HepG2 (cell line): ENCODE measurements at regions not wholly inside any gene's neighbourhood (a gene's known extent, or its start where the extent isn't known, plus 50 kb on each side); places are given as distances from the start of the nearest gene placed in this dataset.

Experiments used
- ATAC-seq: fragments of 200-7000 bp; cut with Tn5 transposase; 3 replicates; pipeline ENCODE4 v1.9.1; 2020; ENCODE audit warnings: mild to moderate bottlenecking, moderate library complexity
- BruUV-seq: library from RNA; stranded (reverse); fragments of 400-500 nt; replicated peaks from 2 replicates; lab custom pipeline; 2021; lab: Mats Ljungman, UMichigan
- CTCF ChIA-PET: fragments of 300-600 bp; formaldehyde crosslinking; extraction: SDS; loops from one replicate; lab custom pipeline; 2021; ENCODE audit warnings: low total read pairs, inconsistent platforms, low intra/inter-chr PET ratio; lab: Yijun Ruan, JAX
- POLR2A ChIA-PET: fragments of 350-600 bp; sonication (Branson Sonifier 250); formaldehyde crosslinking; loops from one replicate; lab custom pipeline; 2020; ENCODE audit warnings: antibody characterized with exemption, inconsistent platforms; lab: Yijun Ruan, JAX
- DNase-seq: peaks from one replicate; pipeline ENCODE4 v3.0.0-alpha.2; 2015; ENCODE audit warnings: low spot score
- FAIRE-seq: peaks from 3 replicates; lab custom pipeline; 2011; peaks lifted over from hg19 to GRCh38; lab: Jason Lieb, UNC
- H2AFZ ChIP-seq: one replicate; pipeline ENCODE4 v1.6.1; 2011; ENCODE audit warnings: low read length, inconsistent platforms
- H3K27ac ChIP-seq: fragments of 300-600 bp; 3 replicates; pipeline ENCODE4 v1.8.0; 2011; ENCODE audit warnings: mixed run types, mild to moderate bottlenecking, mixed read lengths, low read length, inconsistent platforms; ENCODE audit not compliant: insufficient read depth; ENCODE audit errors: extremely low read length
- H3K27me3 ChIP-seq, 2 experiments: fragments of 200-600 bp in 1 of 2; 2 replicates in 1 of 2; 3 replicates in 1 of 2; pipeline versions ENCODE4 v1.6.0 to v1.8.0; 2011; ENCODE audit warnings: low read length in 2 of 2, mild to moderate bottlenecking in 2 of 2, moderate library complexity in 2 of 2, inconsistent platforms in 1 of 2; ENCODE audit not compliant: insufficient read depth in 2 of 2, control insufficient read depth in 1 of 2
- H3K36me3 ChIP-seq, 2 experiments: fragments of 200-600 bp in 1 of 2; replicated peaks in 1 of 2; 2 replicates in 1 of 2; 3 replicates in 1 of 2; pipeline versions ENCODE4 v1.5.1 to v1.8.0; 2011; ENCODE audit warnings: low read length in 2 of 2, inconsistent platforms in 1 of 2; ENCODE audit not compliant: insufficient read depth in 2 of 2, control insufficient read depth in 1 of 2
- H3K4me1 ChIP-seq: 2 replicates; pipeline ENCODE4 v1.5.1; 2012; ENCODE audit warnings: low read length, inconsistent platforms; ENCODE audit not compliant: insufficient read depth
- H3K4me2 ChIP-seq: 2 replicates; pipeline ENCODE4 v1.6.0; 2011; ENCODE audit warnings: low read depth, low read length, inconsistent platforms
- H3K4me3 ChIP-seq, 3 experiments: fragments of 200-600 bp in 1 of 3; sonication (generic), shearing (Covaris generic) in 1 of 3; replicated peaks in 1 of 3; 2 replicates each; pipeline ENCODE4 v1.5.1; 2011 to 2016; ENCODE audit warnings: low read length in 3 of 3, inconsistent platforms in 2 of 3, low read depth in 2 of 3, mild to moderate bottlenecking in 2 of 3, control low read depth in 1 of 3, mixed read lengths in 1 of 3; ENCODE audit not compliant: insufficient read depth in 1 of 3
- H3K79me2 ChIP-seq: one replicate; pipeline ENCODE4 v1.6.1; 2011; ENCODE audit warnings: low read length, inconsistent platforms; ENCODE audit not compliant: insufficient read depth
- H3K9ac ChIP-seq: 2 replicates; pipeline ENCODE4 v1.6.0; 2011; ENCODE audit warnings: mild to moderate bottlenecking, low read depth, low read length, inconsistent platforms; ENCODE audit not compliant: insufficient read depth
- H3K9me3 ChIP-seq: 2 replicates; pipeline ENCODE4 v1.5.1; 2012; ENCODE audit warnings: mild to moderate bottlenecking, low read length
- H4K20me1 ChIP-seq: 2 replicates; pipeline ENCODE4 v1.6.0; 2011; ENCODE audit warnings: inconsistent platforms, mild to moderate bottlenecking, low read length, moderate library complexity; ENCODE audit not compliant: insufficient read depth
- GABPB1 ChIP-seq: IDR thresholded peaks from 2 replicates; pipeline ENCODE4 v1.6.1; 2016; ENCODE audit warnings: mild to moderate bottlenecking, missing genetic modification reagents, moderate library complexity, missing compliant biosample characterization
- NRL ChIP-seq: sonication (generic); formaldehyde crosslinking; IDR thresholded peaks from 2 replicates; pipeline ENCODE4 v1.5.0; 2020; ENCODE audit warnings: missing genetic modification reagents, mild to moderate bottlenecking, moderate library complexity, borderline replicate concordance
- PRDM4 ChIP-seq: sonication (generic); formaldehyde crosslinking; IDR thresholded peaks from 2 replicates; pipeline ENCODE4 v1.9.0; 2021; ENCODE audit warnings: missing genetic modification reagents, borderline replicate concordance
- RFX1 ChIP-seq: fragments of 450-650 bp; IDR thresholded peaks from 2 replicates; pipeline ENCODE4 v1.6.1; 2017
- RORA ChIP-seq: sonication (generic); formaldehyde crosslinking; IDR thresholded peaks from 2 replicates; pipeline ENCODE4 v1.5.0; 2020; ENCODE audit warnings: mild to moderate bottlenecking, missing genetic modification reagents, moderate library complexity
- SNAPC2 ChIP-seq: sonication (generic); formaldehyde crosslinking; IDR thresholded peaks from 2 replicates; pipeline ENCODE4 v1.8.1; 2022; ENCODE audit warnings: mild to moderate bottlenecking, missing genetic modification reagents
- ZBED4 ChIP-seq: sonication (generic); formaldehyde crosslinking; IDR thresholded peaks from 2 replicates; pipeline ENCODE4 v1.4.0; 2020; ENCODE audit warnings: missing genetic modification reagents, borderline replicate concordance
- ZMYM4 ChIP-seq: sonication (generic); formaldehyde crosslinking; IDR thresholded peaks from 2 replicates; pipeline ENCODE4 v1.8.1; 2023; ENCODE audit warnings: mild to moderate bottlenecking, missing genetic modification reagents
- ZNF607 ChIP-seq: sonication (generic); formaldehyde crosslinking; IDR thresholded peaks from 2 replicates; pipeline ENCODE4 v1.5.1; 2020; ENCODE audit warnings: missing genetic modification reagents, mild to moderate bottlenecking, borderline replicate concordance
- ZNF761 ChIP-seq: sonication (generic); formaldehyde crosslinking; conservative IDR thresholded peaks from 2 replicates; pipeline ENCODE4 v1.4.0; 2020; ENCODE audit warnings: mild to moderate bottlenecking, missing genetic modification reagents
- ZNF883 ChIP-seq: sonication (generic); formaldehyde crosslinking; IDR thresholded peaks from 2 replicates; pipeline ENCODE4 v1.5.1; 2020; ENCODE audit warnings: mild to moderate bottlenecking, missing genetic modification reagents; ENCODE audit errors: not compliant biosample characterization
- WGBS: methylation state at CpG from one replicate; pipeline ENCODE4 v1.1.6; 2017; ENCODE audit warnings: low lambda C conversion rate; 5-methylcytosine and 5-hydroxymethylcytosine counted together
- in situ Hi-C: cut with HindIII; loops from 2 replicates; pipeline ENCODE4 v1.10.0; 2017; ENCODE audit warnings: low pct_unique_long_range_greater_than_20kb; ENCODE audit not compliant: extremely low pct_ligation_motif_present
- intact Hi-C: fragments of 100-400 bp; cut with micrococcal nuclease; formaldehyde crosslinking; loops from one replicate; pipeline ENCODE4 v1.10.0; 2022; ENCODE audit not compliant: unreplicated experiment

GRCh38 chr7:23925088-23925487 is 215.1 kb downstream of the STK31 start:
- TF ChIP-seq ZNF761 (CRISPR knock-in tag) (no peak), ZNF607 (CRISPR knock-in tag) (no peak), RORA (CRISPR knock-in tag) (no peak), GABPB1 (CRISPR knock-in tag) (no peak), ZNF883 (CRISPR knock-in tag) (no peak), ZMYM4 (no peak), PRDM4 (CRISPR knock-in tag) (no peak), RFX1 (no peak), ZBED4 (CRISPR knock-in tag) (no peak), SNAPC2 (CRISPR knock-in tag) (no peak), NRL (CRISPR knock-in tag) (no peak)
- FAIRE-seq (no peak), ATAC-seq (no peak), DNase-seq (no peak)
- WGBS, result 3% methylated on average over 5 of the region's 5 CpGs
- H2AFZ ChIP-seq, result no peak overlapping the region
- H3K4me3 ChIP-seq, result no peak overlapping the region
- ChIA-PET CTCF (no interaction called here), POLR2A (no interaction called here)
- peaks cover 5% of the 10 kb centered on the region; the same call in 1 of the 2 replicates for H3K4me1 ChIP-seq
- H3K27ac ChIP-seq, result no peak overlapping the region
- intact Hi-C loops (no loop called here), in situ Hi-C loops (no loop called here)
- H3K9me3 ChIP-seq, result no peaks in the 10 kb centered on the region
- H3K27me3 ChIP-seq, result no peaks in the 10 kb centered on the region
- BruUV-seq, result no TSS peak
- H3K79me2 ChIP-seq, result no peaks in the 10 kb centered on the region
- no peak overlapping the region for H3K9ac ChIP-seq
- no peaks in the 10 kb centered on the region for H4K20me1 ChIP-seq
- H3K4me2 ChIP-seq, result no peak overlapping the region
- H3K36me3 ChIP-seq, result no peaks in the 10 kb centered on the region
